PC-3 (cell line): ENCODE measurements at regions not wholly inside any gene's neighbourhood (a gene's known extent, or its start where the extent isn't known, plus 50 kb on each side); places are given as distances from the start of the nearest gene placed in this dataset.

Experiments used
- ATAC-seq: fragments of 200-7000 bp; cut with Tn5 transposase; 2 replicates; pipeline ENCODE4 v1.9.1; 2020; ENCODE audit warnings: mild to moderate bottlenecking, moderate library complexity
- BruUV-seq: library from RNA; stranded (reverse); fragments of 400-500 nt; replicated peaks from 2 replicates; lab custom pipeline; 2021; lab: Mats Ljungman, UMichigan
- CTCF ChIA-PET: fragments of 300-600 bp; sonication (Branson Sonifier 250); formaldehyde crosslinking; loops from one replicate; lab custom pipeline; 2022; ENCODE audit warnings: antibody characterized with exemption; lab: Charles Lee
- POLR2A ChIA-PET: fragments of 300-600 bp; sonication (Branson Sonifier 250); formaldehyde crosslinking; loops from one replicate; lab custom pipeline; 2022; ENCODE audit warnings: antibody characterized with exemption; ENCODE audit not compliant: unreplicated experiment; lab: Charles Lee
- DNase-seq: peaks from one replicate; pipeline ENCODE4 v3.0.0-alpha.2; 2015
- H2AFZ ChIP-seq: fragments of 300-600 bp; sonication (generic); 2 replicates; pipeline ENCODE4 v1.6.0; 2016; ENCODE audit warnings: antibody characterized with exemption, low read length
- H3F3A ChIP-seq: fragments of 300-600 bp; sonication (generic); one replicate; pipeline ENCODE4 v1.6.0; 2017; ENCODE audit warnings: antibody characterized with exemption, low read length, control low read depth, mild to moderate bottlenecking; ENCODE audit not compliant: unreplicated experiment
- H3K27ac ChIP-seq: fragments of 300-600 bp; sonication (generic); 2 replicates; pipeline ENCODE4 v1.5.1; 2016; ENCODE audit warnings: mild to moderate bottlenecking, low read length
- H3K27me3 ChIP-seq: fragments of 300-600 bp; sonication (generic); 2 replicates; pipeline ENCODE4 v1.6.1; 2016; ENCODE audit warnings: low read length, mixed read lengths
- H3K36me3 ChIP-seq: fragments of 300-600 bp; sonication (generic); 2 replicates; pipeline ENCODE4 v1.6.1; 2016; ENCODE audit warnings: low read depth, mixed run types, low read length, mixed read lengths
- H3K4me1 ChIP-seq: fragments of 300-600 bp; sonication (generic); 2 replicates; pipeline ENCODE4 v1.5.1; 2016; ENCODE audit warnings: low read length; ENCODE audit not compliant: insufficient read depth
- H3K4me2 ChIP-seq: fragments of 300-600 bp; sonication (generic); 2 replicates; pipeline ENCODE4 v1.6.0; 2016; ENCODE audit warnings: low read length
- H3K4me3 ChIP-seq: fragments of 300-600 bp; sonication (generic); 2 replicates; pipeline ENCODE4 v1.5.1; 2016; ENCODE audit warnings: mild to moderate bottlenecking, low read length, mixed read lengths
- H3K79me2 ChIP-seq: fragments of 300-600 bp; sonication (generic); 2 replicates; pipeline ENCODE4 v1.6.1; 2017; ENCODE audit warnings: low read length, mixed read lengths
- H3K9ac ChIP-seq: fragments of 300-600 bp; sonication (generic); 2 replicates; pipeline ENCODE4 v1.6.0; 2016; ENCODE audit warnings: mild to moderate bottlenecking, low read length
- H3K9me2 ChIP-seq: fragments of 300-600 bp; sonication (generic); replicated peaks from 2 replicates; pipeline ENCODE4 v1.6.1; 2016; ENCODE audit warnings: mixed run types, low read length, mixed read lengths
- H3K9me3 ChIP-seq: fragments of 300-600 bp; sonication (generic); 2 replicates; pipeline ENCODE4 v1.6.1; 2016; ENCODE audit warnings: low read length, mixed read lengths
- H4K20me1 ChIP-seq: fragments of 300-600 bp; sonication (generic); 2 replicates; pipeline ENCODE4 v1.6.1; 2016; ENCODE audit warnings: low read length, mixed read lengths
- EZH2 ChIP-seq: fragments of 300-600 bp; sonication (generic); IDR thresholded peaks from one replicate; pipeline ENCODE4 v1.6.1; 2017; ENCODE audit warnings: antibody characterized with exemption, mild to moderate bottlenecking, low read length; ENCODE audit not compliant: unreplicated experiment
- EZH2phosphoT487 ChIP-seq: fragments of 300-600 bp; sonication (generic); IDR thresholded peaks from 2 replicates; pipeline ENCODE4 v1.6.1; 2018; ENCODE audit warnings: mild to moderate bottlenecking, antibody characterized with exemption, low read length, borderline replicate concordance
- intact Hi-C: fragments of 100-400 bp; cut with micrococcal nuclease; formaldehyde crosslinking; loops from 2 replicates; pipeline ENCODE4 v1.9.0; 2023
- TF ChIP-seq, protein P1 (sequence below): fragments of 300-600 bp; sonication (generic); conservative IDR thresholded peaks from 2 replicates; pipeline ENCODE4 v1.5.1; 2017; ENCODE audit warnings: antibody characterized with exemption, low read depth, mild to moderate bottlenecking, low read length

DNA sequence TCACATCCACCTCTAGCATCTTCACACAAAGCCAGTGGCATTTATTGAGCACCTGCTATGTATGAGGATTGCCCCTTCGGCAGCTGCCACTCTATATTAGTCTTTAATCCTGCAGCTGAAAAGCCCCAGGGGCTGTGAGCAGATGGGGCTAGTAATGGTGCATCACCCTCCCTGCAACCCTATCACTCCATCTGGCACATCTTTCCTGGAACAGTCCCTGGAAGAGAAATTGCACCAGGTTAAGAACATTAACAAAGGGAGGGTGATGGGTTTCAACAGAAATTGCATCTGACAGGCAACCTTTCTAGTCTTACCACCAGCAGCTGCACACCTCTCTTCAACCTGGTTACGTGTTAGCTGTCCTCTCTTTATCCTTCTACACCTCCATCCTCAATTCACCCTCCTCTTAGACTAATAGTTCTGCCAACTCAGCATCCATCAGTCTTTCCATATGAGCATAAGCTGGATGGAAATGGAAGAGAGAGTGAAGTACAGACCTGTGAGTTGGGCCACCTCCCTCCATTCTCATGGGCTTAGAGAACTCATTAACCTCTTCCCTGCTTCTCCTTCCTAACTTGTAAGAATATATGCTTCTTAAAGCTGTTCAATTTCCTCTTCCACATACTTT, 168.6 kb upstream of the NEBL start:
- CTCF ChIA-PET = no interaction called here
- no peak overlapping the region for H3K27ac ChIP-seq
- no TSS peak for BruUV-seq
- POLR2A ChIA-PET = no interaction called here
- H4K20me1 ChIP-seq = no peaks in the 10 kb centered on the region
- no peaks in the 10 kb centered on the region for H3K4me1 ChIP-seq
- H3K36me3 ChIP-seq = no peaks in the 10 kb centered on the region
- H3K9me3 ChIP-seq = no peaks in the 10 kb centered on the region
- DNase-seq = no peak
- H3K79me2 ChIP-seq = no peaks in the 10 kb centered on the region
- H3K9ac ChIP-seq = no peak overlapping the region
- no peaks in the 10 kb centered on the region for H3F3A ChIP-seq
- ATAC-seq = no peak
- H3K9me2 ChIP-seq = no peaks in the 10 kb centered on the region
- no peak overlapping the region for H2AFZ ChIP-seq
- no peak overlapping the region for H3K4me2 ChIP-seq
- no peak for TF ChIP-seq EZH2phosphoT487
- TF ChIP-seq, protein P1, sequence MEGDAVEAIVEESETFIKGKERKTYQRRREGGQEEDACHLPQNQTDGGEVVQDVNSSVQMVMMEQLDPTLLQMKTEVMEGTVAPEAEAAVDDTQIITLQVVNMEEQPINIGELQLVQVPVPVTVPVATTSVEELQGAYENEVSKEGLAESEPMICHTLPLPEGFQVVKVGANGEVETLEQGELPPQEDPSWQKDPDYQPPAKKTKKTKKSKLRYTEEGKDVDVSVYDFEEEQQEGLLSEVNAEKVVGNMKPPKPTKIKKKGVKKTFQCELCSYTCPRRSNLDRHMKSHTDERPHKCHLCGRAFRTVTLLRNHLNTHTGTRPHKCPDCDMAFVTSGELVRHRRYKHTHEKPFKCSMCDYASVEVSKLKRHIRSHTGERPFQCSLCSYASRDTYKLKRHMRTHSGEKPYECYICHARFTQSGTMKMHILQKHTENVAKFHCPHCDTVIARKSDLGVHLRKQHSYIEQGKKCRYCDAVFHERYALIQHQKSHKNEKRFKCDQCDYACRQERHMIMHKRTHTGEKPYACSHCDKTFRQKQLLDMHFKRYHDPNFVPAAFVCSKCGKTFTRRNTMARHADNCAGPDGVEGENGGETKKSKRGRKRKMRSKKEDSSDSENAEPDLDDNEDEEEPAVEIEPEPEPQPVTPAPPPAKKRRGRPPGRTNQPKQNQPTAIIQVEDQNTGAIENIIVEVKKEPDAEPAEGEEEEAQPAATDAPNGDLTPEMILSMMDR = no peak
- no peak for TF ChIP-seq EZH2
- no peak overlapping the region for H3K4me3 ChIP-seq
- no peaks in the 10 kb centered on the region for H3K27me3 ChIP-seq
- intact Hi-C loops = no loop called here

GRCh38 chr10:21061982-21062381, 164.9 kb upstream of the NEBL start:
- Histone ChIP-seq H3K4me1 (no peaks in the 10 kb centered on the region), H3K4me2 (no peak overlapping the region), H3K27me3 (no peaks in the 10 kb centered on the region), H3K9me2 (no peaks in the 10 kb centered on the region), H3K9ac (no peak overlapping the region), H2AFZ (no peak overlapping the region), H3K4me3 (no peak overlapping the region), H3K9me3 (no peaks in the 10 kb centered on the region), H3F3A (no peaks in the 10 kb centered on the region), H3K27ac (no peak overlapping the region), H4K20me1 (no peaks in the 10 kb centered on the region), H3K79me2 (no peaks in the 10 kb centered on the region), H3K36me3 (no peaks in the 10 kb centered on the region)
- TF ChIP-seq EZH2 (no peak), EZH2phosphoT487 (no peak)
- TF ChIP-seq, protein P1 = no peak
- ChIA-PET CTCF (no interaction called here), POLR2A (no interaction called here)
- intact Hi-C loops = no loop called here
- no peak for ATAC-seq
- no peak for DNase-seq
- BruUV-seq = no TSS peak

DNA sequence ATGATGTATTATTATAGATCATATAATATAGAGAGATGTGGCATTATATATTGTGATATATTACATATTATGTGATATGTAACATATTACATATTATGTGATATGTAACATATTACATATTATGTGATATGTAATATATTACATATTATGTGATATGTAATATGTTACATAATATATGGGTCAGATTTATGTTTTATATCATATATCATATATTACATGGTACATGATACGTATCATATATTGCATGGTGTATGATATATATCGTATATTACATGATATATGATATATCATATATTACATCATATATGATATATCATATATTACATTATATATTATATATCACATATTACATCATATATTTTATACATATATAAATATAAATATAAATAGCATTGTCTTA, 164.1 kb upstream of the NEBL start:
- no peaks in the 10 kb centered on the region for H3K4me1 ChIP-seq
- TF ChIP-seq EZH2phosphoT487 (no peak), EZH2 (no peak)
- TF ChIP-seq, protein P1 = no peak
- no peaks in the 10 kb centered on the region for H4K20me1 ChIP-seq
- BruUV-seq = no TSS peak
- no peak overlapping the region for H3K9ac ChIP-seq
- CTCF ChIA-PET = no interaction called here
- intact Hi-C loops = no loop called here
- POLR2A ChIA-PET = interaction anchor here (0.6 kb wide), 1 partner anchor 111 kb away, joined by 3 read pairs; no protein-coding TSS in a partner anchor
- no peak overlapping the region for H3K4me2 ChIP-seq
- H3K27ac ChIP-seq = no peak overlapping the region
- ATAC-seq = no peak
- H3K36me3 ChIP-seq = no peaks in the 10 kb centered on the region
- no peak for DNase-seq
- H3K27me3 ChIP-seq = no peaks in the 10 kb centered on the region
- H3K9me3 ChIP-seq = no peaks in the 10 kb centered on the region
- H3F3A ChIP-seq = no peaks in the 10 kb centered on the region
- H3K9me2 ChIP-seq = no peaks in the 10 kb centered on the region
- no peaks in the 10 kb centered on the region for H3K79me2 ChIP-seq
- no peak overlapping the region for H3K4me3 ChIP-seq
- H2AFZ ChIP-seq = no peak overlapping the region
